ENCODE measurements at regions not wholly inside any gene's neighbourhood (a gene's known extent, or its start where the extent isn't known, plus 50 kb on each side); places are given as distances from the start of the nearest gene placed in this dataset.
"Not testable (repeated sequence)": the region's sequence is repeated elsewhere in the genome, so short reads cannot be mapped to it uniquely, and the experiment has no call there.

- DNase-seq (ENCODE audit: low read depth in 3 of 3, low spot score in 1 of 3), result no peak
These were observed 208.0 kb downstream of the TDRD15 start for GRCh38 chr2:21331625-21332370.

GRCh38 chr2:21332993-21333625, 209.3 kb downstream of the TDRD15 start:
- no peak for DNase-seq (ENCODE audit: low read depth in 3 of 3, low spot score in 1 of 3)

- DNase-seq (ENCODE audit: low read depth in 3 of 3, low spot score in 1 of 3), result no peak
These were observed 209.9 kb downstream of the TDRD15 start for GRCh38 chr2:21333684-21334083.

GRCh38 chr2:21346984-21347383, 223.2 kb downstream of the TDRD15 start:
- DNase-seq (ENCODE audit: low read depth in 3 of 3, low spot score in 1 of 3), result no peak

- DNase-seq (ENCODE audit: low read depth in 3 of 3, low spot score in 1 of 3), result no peak
These were observed 230.3 kb downstream of the TDRD15 start for GRCh38 chr2:21353879-21354679.

- DNase-seq (ENCODE audit: low read depth in 3 of 3, low spot score in 1 of 3), result no peak
These were observed 232.5 kb downstream of the TDRD15 start for GRCh38 chr2:21356086-21356856.

GRCh38 chr2:21356857-21357255, 233.1 kb downstream of the TDRD15 start:
- no peak for DNase-seq (ENCODE audit: low read depth in 3 of 3, low spot score in 1 of 3)

- no peak for DNase-seq (ENCODE audit: low read depth in 3 of 3, low spot score in 1 of 3)
These were observed 235.2 kb downstream of the TDRD15 start for GRCh38 chr2:21358976-21359375.

GRCh38 chr2:21361384-21361783, 237.6 kb downstream of the TDRD15 start:
- no peak for DNase-seq (ENCODE audit: low read depth in 3 of 3, low spot score in 1 of 3)

- DNase-seq (ENCODE audit: low read depth in 3 of 3, low spot score in 1 of 3), result no peak
These were observed 238.3 kb downstream of the TDRD15 start for GRCh38 chr2:21361957-21362486.

GRCh38 chr2:21363364-21363763, 239.6 kb downstream of the TDRD15 start:
- DNase-seq (ENCODE audit: low read depth in 3 of 3, low spot score in 1 of 3), result no peak

GRCh38 chr2:21367421-21367820, 243.7 kb downstream of the TDRD15 start:
- DNase-seq (ENCODE audit: low read depth in 3 of 3, low spot score in 1 of 3), result no peak

- no peak for DNase-seq (ENCODE audit: low read depth in 3 of 3, low spot score in 1 of 3)
These were observed 246.0 kb downstream of the TDRD15 start for GRCh38 chr2:21369787-21370186.

GRCh38 chr2:21371499-21372003, 247.8 kb downstream of the TDRD15 start:
- DNase-seq (ENCODE audit: low read depth in 3 of 3, low spot score in 1 of 3), result no peak

GRCh38 chr2:21372654-21373053, 248.9 kb downstream of the TDRD15 start:
- DNase-seq (ENCODE audit: low read depth in 3 of 3, low spot score in 1 of 3), result no peak

GRCh38 chr2:21376864-21377263, 253.1 kb downstream of the TDRD15 start:
- no peak for DNase-seq (ENCODE audit: low read depth in 3 of 3, low spot score in 1 of 3)

- DNase-seq (ENCODE audit: low read depth in 3 of 3, low spot score in 1 of 3), result no peak
These were observed 255.4 kb downstream of the TDRD15 start for GRCh38 chr2:21379140-21379539.

GRCh38 chr2:21379668-21380067, 255.9 kb downstream of the TDRD15 start:
- DNase-seq (ENCODE audit: low read depth in 3 of 3, low spot score in 1 of 3), result not testable (repeated sequence)

GRCh38 chr2:21381421-21381820, 257.7 kb downstream of the TDRD15 start:
- DNase-seq (ENCODE audit: low read depth in 3 of 3, low spot score in 1 of 3), result no peak

GRCh38 chr2:21382701-21383520, 259.1 kb downstream of the TDRD15 start:
- no peak for DNase-seq (ENCODE audit: low read depth in 3 of 3, low spot score in 1 of 3)

All from stimulated activated CD4-positive, alpha-beta T cell treated with anti-CD3 and anti-CD28 coated beads, TNF-alpha, amount 100 ng/mL, for 1 hour (primary cell).